ENCODE measurements at regions not wholly inside any gene's neighbourhood (a gene's known extent, or its start where the extent isn't known, plus 50 kb on each side); places are given as distances from the start of the nearest gene placed in this dataset.

DNA sequence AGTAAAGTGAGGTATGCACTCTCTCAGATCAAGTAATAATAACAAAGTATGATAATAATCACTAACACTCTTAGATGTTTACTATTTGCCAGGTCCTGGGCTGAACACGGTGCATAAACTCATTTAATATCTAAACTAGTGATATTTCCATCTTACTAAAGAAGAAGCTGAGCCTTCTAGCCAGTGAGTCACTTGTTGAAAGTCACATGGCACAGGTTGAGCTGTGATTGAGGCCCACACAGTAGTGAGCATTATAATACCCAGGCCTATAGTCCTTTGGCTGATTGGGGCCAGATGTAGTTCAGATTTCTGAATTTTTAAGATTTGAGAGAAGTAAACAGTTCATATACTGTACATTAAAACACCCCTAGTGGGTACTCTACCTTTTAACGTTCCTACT is 93.2 kb upstream of the CCDC80 start:
- Histone ChIP-seq H3K4me1 (peaks cover 0 to 21% (median 0%) of the 10 kb centered on the region in 9 donors), H3K36me3 (no peaks in the 10 kb centered on the region), H3K9me3 (no peaks in the 10 kb centered on the region), H3K4me3 (no peak overlapping the region), H3K27ac (no peak overlapping the region), H3K27me3 (peaks cover 0 to 6% (median 0%) of the 10 kb centered on the region in 7 donors)
- intact Hi-C loops (cut with DNase I), result loop anchor here in 8 of 10 donors (2.0 to 10.0 kb wide), 8 partner anchors 81 to 251 kb away; partner anchors contain the start of genes CD200R1 (in 4 of the 8) and CCDC80 (in 1 of the 8)
- DNase-seq, result no peak
- TF ChIP-seq, protein P1, sequence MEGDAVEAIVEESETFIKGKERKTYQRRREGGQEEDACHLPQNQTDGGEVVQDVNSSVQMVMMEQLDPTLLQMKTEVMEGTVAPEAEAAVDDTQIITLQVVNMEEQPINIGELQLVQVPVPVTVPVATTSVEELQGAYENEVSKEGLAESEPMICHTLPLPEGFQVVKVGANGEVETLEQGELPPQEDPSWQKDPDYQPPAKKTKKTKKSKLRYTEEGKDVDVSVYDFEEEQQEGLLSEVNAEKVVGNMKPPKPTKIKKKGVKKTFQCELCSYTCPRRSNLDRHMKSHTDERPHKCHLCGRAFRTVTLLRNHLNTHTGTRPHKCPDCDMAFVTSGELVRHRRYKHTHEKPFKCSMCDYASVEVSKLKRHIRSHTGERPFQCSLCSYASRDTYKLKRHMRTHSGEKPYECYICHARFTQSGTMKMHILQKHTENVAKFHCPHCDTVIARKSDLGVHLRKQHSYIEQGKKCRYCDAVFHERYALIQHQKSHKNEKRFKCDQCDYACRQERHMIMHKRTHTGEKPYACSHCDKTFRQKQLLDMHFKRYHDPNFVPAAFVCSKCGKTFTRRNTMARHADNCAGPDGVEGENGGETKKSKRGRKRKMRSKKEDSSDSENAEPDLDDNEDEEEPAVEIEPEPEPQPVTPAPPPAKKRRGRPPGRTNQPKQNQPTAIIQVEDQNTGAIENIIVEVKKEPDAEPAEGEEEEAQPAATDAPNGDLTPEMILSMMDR (IDR thresholded peaks at IDR 0.05), result no peak
- 65 to 81% methylated on average over 2 of the region's 2 CpGs for WGBS, 2 donors
- ATAC-seq, result no peak

DNA sequence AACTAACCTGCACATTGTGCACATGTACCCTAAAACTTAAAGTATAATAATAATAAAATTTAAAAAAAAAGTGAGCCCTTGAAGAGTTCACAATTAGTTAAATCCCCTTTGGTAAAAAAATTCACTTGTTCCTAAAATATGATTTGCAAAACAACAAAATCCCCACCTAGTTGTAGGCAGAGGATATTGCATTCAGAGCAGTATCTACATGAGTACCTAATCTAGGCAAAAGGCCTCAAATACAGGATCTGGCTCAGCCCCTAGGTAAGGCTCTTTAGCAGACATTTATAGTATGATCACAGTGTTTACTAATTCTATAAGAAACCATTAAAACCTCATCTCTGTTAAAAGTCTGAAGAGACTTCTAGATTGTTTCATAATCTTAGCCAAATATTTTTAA is 89.3 kb upstream of the CCDC80 start:
- no peaks in the 10 kb centered on the region for H3K9me3 ChIP-seq
- TF ChIP-seq, protein P1 (IDR thresholded peaks at IDR 0.05), result no peak
- intact Hi-C loops (cut with DNase I), result loop anchor here in 7 of 10 donors (5.0 to 10.0 kb wide), 6 partner anchors 85 to 255 kb away; partner anchors contain the start of genes CD200R1 (in 4 of the 7) and CCDC80 (in 1 of the 7)
- peaks cover 0 to 6% (median 0%) of the 10 kb centered on the region in 7 donors for H3K27me3 ChIP-seq
- ATAC-seq (no peak), DNase-seq (no peak)
- H3K27ac ChIP-seq, result no peak overlapping the region
- peaks cover 0 to 9% (median 0%) of the 10 kb centered on the region in 9 donors for H3K4me1 ChIP-seq
- H3K36me3 ChIP-seq, result no peaks in the 10 kb centered on the region
- no peak overlapping the region for H3K4me3 ChIP-seq

DNA sequence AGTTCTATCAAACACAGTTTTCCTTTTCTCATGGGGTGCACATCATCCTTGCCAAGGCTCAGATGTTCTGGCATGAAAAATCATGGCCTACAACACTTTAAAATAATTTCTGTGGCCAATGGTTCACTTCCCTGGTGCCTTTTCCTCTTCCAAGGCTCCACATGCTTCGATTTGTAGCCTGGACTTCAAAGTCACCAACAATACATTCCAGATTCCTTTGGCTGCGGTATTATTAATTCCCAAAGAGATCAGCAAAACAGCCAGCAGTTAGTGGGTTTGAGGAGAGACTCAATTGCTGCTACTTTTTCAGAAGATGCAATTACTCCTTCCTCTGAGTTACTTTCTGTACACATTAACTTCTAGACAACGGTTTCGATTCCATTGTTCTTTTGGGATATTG is 80.3 kb upstream of the CCDC80 start:
- 71 to 74% methylated on average over 4 of the region's 4 CpGs for WGBS, 2 donors
- Histone ChIP-seq H3K9me3 (no peaks in the 10 kb centered on the region), H3K27me3 (no peaks in the 10 kb centered on the region), H3K4me1 (no peaks in the 10 kb centered on the region), H3K36me3 (no peaks in the 10 kb centered on the region), H3K27ac (no peak overlapping the region), H3K4me3 (no peak overlapping the region)
- intact Hi-C loops (cut with DNase I), result no loop called here
- TF ChIP-seq, protein P1 (IDR thresholded peaks at IDR 0.05), result no peak
- DNase-seq, result no peak
- no peak for ATAC-seq

DNA sequence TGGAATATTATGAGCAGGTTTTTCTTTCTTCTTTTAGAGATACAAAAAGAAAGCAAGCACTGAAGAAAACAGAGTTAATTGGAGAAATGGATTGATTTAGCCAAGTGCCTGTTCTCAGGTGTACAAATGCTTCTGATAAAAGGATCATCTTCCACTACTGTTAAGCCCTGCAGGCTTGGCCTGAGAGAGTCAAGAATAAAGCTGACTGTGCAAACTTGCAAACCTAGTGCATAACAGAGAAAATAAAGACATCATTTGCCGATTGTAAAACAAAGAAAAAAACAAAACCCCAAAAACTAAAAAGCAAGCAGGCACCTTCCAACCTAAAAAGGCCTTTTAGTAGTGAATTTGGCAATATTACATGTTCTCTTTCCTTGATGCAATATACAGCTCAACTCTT is 78.0 kb upstream of the CCDC80 start:
- TF ChIP-seq, protein P1 (IDR thresholded peaks at IDR 0.05), result no peak
- intact Hi-C loops (cut with DNase I), result no loop called here
- Histone ChIP-seq H3K27me3 (no peaks in the 10 kb centered on the region), H3K36me3 (no peaks in the 10 kb centered on the region), H3K27ac (no peak overlapping the region), H3K4me3 (no peak overlapping the region), H3K9me3 (no peaks in the 10 kb centered on the region), H3K4me1 (no peaks in the 10 kb centered on the region)
- ATAC-seq, result no peak
- no peak for DNase-seq
- WGBS, 2 donors, result 85 to 89% methylated on average over 1 of the region's 1 CpG
